HL-60 (cell line): ENCODE measurements at regions not wholly inside any gene's neighbourhood (a gene's known extent, or its start where the extent isn't known, plus 50 kb on each side); places are given as distances from the start of the nearest gene placed in this dataset.
"Not testable (repeated sequence)": the region's sequence is repeated elsewhere in the genome, so short reads cannot be mapped to it uniquely, and the experiment has no call there.

Source experiments
- GABPA ChIP-seq: IDR thresholded peaks from 2 replicates; pipeline ENCODE4 v1.6.1; 2012; ENCODE audit warnings: low read depth
- POLR2AphosphoS5 ChIP-seq: IDR thresholded peaks from 2 replicates; pipeline ENCODE4 v1.6.1; 2012; ENCODE audit warnings: low read depth
- TF ChIP-seq, protein P1 (sequence below): IDR thresholded peaks from one replicate; pipeline ENCODE4 v1.5.1; 2011; ENCODE audit warnings: low read length, control low read depth, inconsistent platforms; ENCODE audit not compliant: insufficient read depth
- TF ChIP-seq, protein P2 (sequence below): IDR thresholded peaks from 2 replicates; pipeline ENCODE4 v1.6.1; 2012; ENCODE audit warnings: low read depth; ENCODE audit not compliant: insufficient replicate concordance

DNA sequence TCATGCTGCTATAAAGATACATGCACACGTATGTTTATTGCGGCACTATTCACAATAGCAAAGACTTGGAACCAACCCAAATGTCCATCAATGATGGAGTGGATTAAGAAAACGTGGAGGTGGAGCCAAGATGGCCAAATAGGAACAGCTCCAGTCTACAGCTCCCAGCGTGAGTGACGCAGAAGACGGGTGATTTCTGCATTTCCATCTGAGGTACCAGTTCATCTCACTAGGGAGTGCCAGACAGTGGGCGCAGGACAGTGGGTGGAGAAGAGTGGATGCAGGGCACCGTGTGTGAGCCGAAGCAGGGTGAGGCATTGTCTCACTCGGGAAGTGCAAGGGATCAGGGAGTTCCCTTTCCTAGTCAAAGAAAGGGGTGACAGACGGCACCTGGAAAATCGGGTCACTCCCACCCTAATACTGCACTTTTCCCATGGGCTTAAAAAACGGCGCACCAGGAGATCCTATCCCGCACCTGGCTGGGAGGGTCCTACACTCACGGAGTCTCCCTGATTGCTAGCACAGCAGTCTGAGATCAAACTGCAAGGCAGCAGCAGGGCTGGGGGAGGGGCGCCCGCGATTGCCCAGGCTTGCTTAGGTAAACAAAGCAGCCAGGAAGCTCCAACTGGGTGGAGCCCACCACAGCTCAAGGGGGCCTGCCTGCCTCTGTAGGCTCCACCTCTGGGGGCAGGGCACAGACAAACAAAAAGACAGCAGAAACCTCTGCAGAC is 435.5 kb upstream of the PIK3R1 start:
- TF ChIP-seq, protein P1, sequence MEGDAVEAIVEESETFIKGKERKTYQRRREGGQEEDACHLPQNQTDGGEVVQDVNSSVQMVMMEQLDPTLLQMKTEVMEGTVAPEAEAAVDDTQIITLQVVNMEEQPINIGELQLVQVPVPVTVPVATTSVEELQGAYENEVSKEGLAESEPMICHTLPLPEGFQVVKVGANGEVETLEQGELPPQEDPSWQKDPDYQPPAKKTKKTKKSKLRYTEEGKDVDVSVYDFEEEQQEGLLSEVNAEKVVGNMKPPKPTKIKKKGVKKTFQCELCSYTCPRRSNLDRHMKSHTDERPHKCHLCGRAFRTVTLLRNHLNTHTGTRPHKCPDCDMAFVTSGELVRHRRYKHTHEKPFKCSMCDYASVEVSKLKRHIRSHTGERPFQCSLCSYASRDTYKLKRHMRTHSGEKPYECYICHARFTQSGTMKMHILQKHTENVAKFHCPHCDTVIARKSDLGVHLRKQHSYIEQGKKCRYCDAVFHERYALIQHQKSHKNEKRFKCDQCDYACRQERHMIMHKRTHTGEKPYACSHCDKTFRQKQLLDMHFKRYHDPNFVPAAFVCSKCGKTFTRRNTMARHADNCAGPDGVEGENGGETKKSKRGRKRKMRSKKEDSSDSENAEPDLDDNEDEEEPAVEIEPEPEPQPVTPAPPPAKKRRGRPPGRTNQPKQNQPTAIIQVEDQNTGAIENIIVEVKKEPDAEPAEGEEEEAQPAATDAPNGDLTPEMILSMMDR: not testable (repeated sequence)
- TF ChIP-seq, protein P2, sequence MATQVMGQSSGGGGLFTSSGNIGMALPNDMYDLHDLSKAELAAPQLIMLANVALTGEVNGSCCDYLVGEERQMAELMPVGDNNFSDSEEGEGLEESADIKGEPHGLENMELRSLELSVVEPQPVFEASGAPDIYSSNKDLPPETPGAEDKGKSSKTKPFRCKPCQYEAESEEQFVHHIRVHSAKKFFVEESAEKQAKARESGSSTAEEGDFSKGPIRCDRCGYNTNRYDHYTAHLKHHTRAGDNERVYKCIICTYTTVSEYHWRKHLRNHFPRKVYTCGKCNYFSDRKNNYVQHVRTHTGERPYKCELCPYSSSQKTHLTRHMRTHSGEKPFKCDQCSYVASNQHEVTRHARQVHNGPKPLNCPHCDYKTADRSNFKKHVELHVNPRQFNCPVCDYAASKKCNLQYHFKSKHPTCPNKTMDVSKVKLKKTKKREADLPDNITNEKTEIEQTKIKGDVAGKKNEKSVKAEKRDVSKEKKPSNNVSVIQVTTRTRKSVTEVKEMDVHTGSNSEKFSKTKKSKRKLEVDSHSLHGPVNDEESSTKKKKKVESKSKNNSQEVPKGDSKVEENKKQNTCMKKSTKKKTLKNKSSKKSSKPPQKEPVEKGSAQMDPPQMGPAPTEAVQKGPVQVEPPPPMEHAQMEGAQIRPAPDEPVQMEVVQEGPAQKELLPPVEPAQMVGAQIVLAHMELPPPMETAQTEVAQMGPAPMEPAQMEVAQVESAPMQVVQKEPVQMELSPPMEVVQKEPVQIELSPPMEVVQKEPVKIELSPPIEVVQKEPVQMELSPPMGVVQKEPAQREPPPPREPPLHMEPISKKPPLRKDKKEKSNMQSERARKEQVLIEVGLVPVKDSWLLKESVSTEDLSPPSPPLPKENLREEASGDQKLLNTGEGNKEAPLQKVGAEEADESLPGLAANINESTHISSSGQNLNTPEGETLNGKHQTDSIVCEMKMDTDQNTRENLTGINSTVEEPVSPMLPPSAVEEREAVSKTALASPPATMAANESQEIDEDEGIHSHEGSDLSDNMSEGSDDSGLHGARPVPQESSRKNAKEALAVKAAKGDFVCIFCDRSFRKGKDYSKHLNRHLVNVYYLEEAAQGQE: not testable (repeated sequence)
- TF ChIP-seq POLR2AphosphoS5, GABPA: not testable (repeated sequence)
